Fibroblast of lung (primary cell): ENCODE measurements at regions not wholly inside any gene's neighbourhood (a gene's known extent, or its start where the extent isn't known, plus 50 kb on each side); places are given as distances from the start of the nearest gene placed in this dataset.

Source experiments
- CTCF ChIP-seq, 2 donors: IDR thresholded peaks in 1 of 2; conservative IDR thresholded peaks in 1 of 2; 1 replicate in 1 of 2; 2 replicates in 1 of 2; pipeline ENCODE4 v1.5.1; 2011 to 2012; ENCODE audit warnings: low read length in 2 of 2, control low read depth in 1 of 2, inconsistent platforms in 1 of 2, low read depth in 1 of 2, mild to moderate bottlenecking in 1 of 2
- EZH2 ChIP-seq: IDR thresholded peaks from 2 replicates; pipeline ENCODE4 v1.5.1; 2012; ENCODE audit warnings: low read length, control low read depth, mild to moderate bottlenecking; ENCODE audit errors: missing control alignments

GRCh38 chr2:34627003-34627402 lies 1027.9 kb upstream of the FAM98A start:
- TF ChIP-seq CTCF (conservative IDR thresholded peaks at IDR 0.05 in 1 of 2, IDR thresholded peaks at IDR 0.05 in 1 of 2; ENCODE audit: low read depth in 1 of 2, low read length in 2 of 2) (no peak), EZH2 (no peak)
